ENCODE measurements at regions not wholly inside any gene's neighbourhood (a gene's known extent, or its start where the extent isn't known, plus 50 kb on each side); places are given as distances from the start of the nearest gene placed in this dataset.

DNA sequence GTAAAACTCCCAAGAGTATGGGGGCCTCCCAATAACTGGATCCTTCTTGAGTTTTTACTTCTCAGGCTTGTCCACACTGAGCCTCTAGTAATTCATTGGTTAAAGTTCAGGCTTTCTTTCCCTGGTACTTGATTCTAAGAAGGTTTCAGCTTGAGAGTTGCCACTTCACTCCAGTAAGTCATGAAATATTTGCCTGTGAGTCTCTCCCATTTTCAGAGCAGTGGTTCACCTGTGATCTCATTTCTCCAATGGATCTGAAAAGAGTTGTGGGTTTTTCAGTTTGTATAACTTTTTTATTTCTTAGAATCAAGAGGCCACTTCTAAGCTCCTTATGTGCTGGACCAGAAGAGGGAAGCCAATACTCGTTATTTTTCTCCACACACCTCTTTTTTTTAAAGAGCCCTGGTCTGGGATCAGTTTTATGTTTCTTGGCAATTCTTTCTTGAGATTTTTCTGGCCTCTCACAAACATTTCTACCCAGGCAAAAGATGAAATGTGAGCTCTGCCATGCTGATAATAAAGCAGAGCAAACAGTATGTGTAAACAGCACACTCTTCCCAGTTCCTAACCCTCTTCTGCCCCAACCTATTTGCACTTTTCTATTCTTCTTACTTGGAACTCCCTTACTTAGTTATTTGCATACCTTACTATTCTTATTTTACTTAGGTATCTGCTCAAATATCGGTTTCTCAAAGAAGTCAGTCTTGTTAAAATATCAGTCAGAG, 983.4 kb downstream of the CCSER2 start:
- Histone ChIP-seq H2AFZ (ENCODE audit: low read depth, low read length, severe bottlenecking) (no peak overlapping the region), H3K27ac (ENCODE audit: low read depth, low read length) (no peak overlapping the region), H3K9ac (ENCODE audit: low read length) (no peak overlapping the region), H3K36me3 (ENCODE audit: low read length) (no peaks in the 10 kb centered on the region), H3F3A (ENCODE audit: insufficient read depth) (no peaks in the 10 kb centered on the region), H4K20me1 (ENCODE audit: low read depth, low read length) (no peaks in the 10 kb centered on the region), H3K27me3 (ENCODE audit: low read length) (no peaks in the 10 kb centered on the region), H3K79me2 (ENCODE audit: insufficient read depth, low read length) (no peaks in the 10 kb centered on the region), H3K4me3 (ENCODE audit: insufficient read depth, low read length, poor library complexity, severe bottlenecking) (no peak overlapping the region), H3K9me3 (ENCODE audit: insufficient read depth, low read length) (no peaks in the 10 kb centered on the region), H3K4me2 (ENCODE audit: low read depth, low read length, poor library complexity, severe bottlenecking) (no peak overlapping the region), H3K9me2 (replicated peaks; ENCODE audit: insufficient read depth, low read length) (no peaks in the 10 kb centered on the region)
- no peak for TF ChIP-seq EZH2phosphoT487 (conservative IDR thresholded peaks at IDR 0.05; ENCODE audit: low read length)
- TF ChIP-seq, protein P1, sequence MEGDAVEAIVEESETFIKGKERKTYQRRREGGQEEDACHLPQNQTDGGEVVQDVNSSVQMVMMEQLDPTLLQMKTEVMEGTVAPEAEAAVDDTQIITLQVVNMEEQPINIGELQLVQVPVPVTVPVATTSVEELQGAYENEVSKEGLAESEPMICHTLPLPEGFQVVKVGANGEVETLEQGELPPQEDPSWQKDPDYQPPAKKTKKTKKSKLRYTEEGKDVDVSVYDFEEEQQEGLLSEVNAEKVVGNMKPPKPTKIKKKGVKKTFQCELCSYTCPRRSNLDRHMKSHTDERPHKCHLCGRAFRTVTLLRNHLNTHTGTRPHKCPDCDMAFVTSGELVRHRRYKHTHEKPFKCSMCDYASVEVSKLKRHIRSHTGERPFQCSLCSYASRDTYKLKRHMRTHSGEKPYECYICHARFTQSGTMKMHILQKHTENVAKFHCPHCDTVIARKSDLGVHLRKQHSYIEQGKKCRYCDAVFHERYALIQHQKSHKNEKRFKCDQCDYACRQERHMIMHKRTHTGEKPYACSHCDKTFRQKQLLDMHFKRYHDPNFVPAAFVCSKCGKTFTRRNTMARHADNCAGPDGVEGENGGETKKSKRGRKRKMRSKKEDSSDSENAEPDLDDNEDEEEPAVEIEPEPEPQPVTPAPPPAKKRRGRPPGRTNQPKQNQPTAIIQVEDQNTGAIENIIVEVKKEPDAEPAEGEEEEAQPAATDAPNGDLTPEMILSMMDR (IDR thresholded peaks at IDR 0.05; ENCODE audit: insufficient read depth, low read length, poor library complexity, severe bottlenecking), result no peak

DNA sequence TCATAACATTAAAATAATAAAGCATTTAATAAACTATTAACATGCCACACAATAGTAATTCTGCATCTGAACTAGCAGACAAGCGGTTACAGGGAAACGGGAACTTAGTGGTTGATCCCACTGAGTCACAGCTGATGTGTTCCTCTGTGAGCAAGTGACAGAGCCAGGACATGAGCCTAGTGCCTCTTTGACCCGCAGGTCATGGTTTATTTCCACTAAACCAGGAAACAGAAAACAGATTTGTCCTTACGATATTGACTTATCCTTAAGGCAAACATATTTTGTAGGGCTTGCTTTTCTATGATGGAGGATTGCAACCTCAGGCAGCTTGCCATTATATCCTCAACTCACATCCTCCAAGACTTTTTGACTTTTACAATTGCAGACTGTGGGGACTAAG, 987.3 kb downstream of the CCSER2 start:
- no peak overlapping the region for H2AFZ ChIP-seq (ENCODE audit: low read depth, low read length, severe bottlenecking)
- H4K20me1 ChIP-seq (ENCODE audit: low read depth, low read length), result no peaks in the 10 kb centered on the region
- H3K27me3 ChIP-seq (ENCODE audit: low read length), result no peaks in the 10 kb centered on the region
- TF ChIP-seq, protein P1 (IDR thresholded peaks at IDR 0.05; ENCODE audit: insufficient read depth, low read length, poor library complexity, severe bottlenecking), result no peak
- TF ChIP-seq EZH2phosphoT487 (conservative IDR thresholded peaks at IDR 0.05; ENCODE audit: low read length), result no peak
- no peaks in the 10 kb centered on the region for H3K9me2 ChIP-seq (replicated peaks; ENCODE audit: insufficient read depth, low read length)
- H3K79me2 ChIP-seq (ENCODE audit: insufficient read depth, low read length), result no peaks in the 10 kb centered on the region
- H3K27ac ChIP-seq (ENCODE audit: low read depth, low read length), result no peak overlapping the region
- no peaks in the 10 kb centered on the region for H3K9me3 ChIP-seq (ENCODE audit: insufficient read depth, low read length)
- no peak overlapping the region for H3K4me2 ChIP-seq (ENCODE audit: low read depth, low read length, poor library complexity, severe bottlenecking)
- no peak overlapping the region for H3K9ac ChIP-seq (ENCODE audit: low read length)
- no peak overlapping the region for H3K4me3 ChIP-seq (ENCODE audit: insufficient read depth, low read length, poor library complexity, severe bottlenecking)
- H3K36me3 ChIP-seq (ENCODE audit: low read length), result no peaks in the 10 kb centered on the region
- H3F3A ChIP-seq (ENCODE audit: insufficient read depth), result no peaks in the 10 kb centered on the region

DNA sequence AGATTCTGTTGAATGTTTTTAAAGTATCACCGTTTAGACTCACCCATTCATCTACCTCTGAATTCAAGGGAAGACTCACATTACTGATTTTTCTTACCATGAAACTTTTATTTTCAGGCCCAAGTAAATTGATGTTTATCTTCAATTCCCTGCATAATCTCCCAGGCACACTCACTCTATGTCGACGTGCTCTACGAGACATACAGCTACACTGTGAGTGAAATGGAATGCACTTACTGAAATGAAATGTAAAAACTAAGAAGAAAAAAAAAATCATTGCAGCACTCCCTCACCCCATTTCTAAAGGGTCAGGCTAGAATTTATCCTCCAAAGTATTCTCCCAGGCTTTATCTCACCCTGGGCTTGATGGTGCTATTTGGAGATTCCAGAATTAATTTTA, 987.9 kb downstream of the CCSER2 start:
- no peaks in the 10 kb centered on the region for H3K27me3 ChIP-seq (ENCODE audit: low read length)
- no peaks in the 10 kb centered on the region for H4K20me1 ChIP-seq (ENCODE audit: low read depth, low read length)
- H3K9me3 ChIP-seq (ENCODE audit: insufficient read depth, low read length), result no peaks in the 10 kb centered on the region
- no peak overlapping the region for H3K4me3 ChIP-seq (ENCODE audit: insufficient read depth, low read length, poor library complexity, severe bottlenecking)
- H3K9me2 ChIP-seq (replicated peaks; ENCODE audit: insufficient read depth, low read length), result no peaks in the 10 kb centered on the region
- H3K9ac ChIP-seq (ENCODE audit: low read length), result no peak overlapping the region
- H3K36me3 ChIP-seq (ENCODE audit: low read length), result no peaks in the 10 kb centered on the region
- no peak overlapping the region for H2AFZ ChIP-seq (ENCODE audit: low read depth, low read length, severe bottlenecking)
- no peak overlapping the region for H3K4me2 ChIP-seq (ENCODE audit: low read depth, low read length, poor library complexity, severe bottlenecking)
- no peaks in the 10 kb centered on the region for H3K79me2 ChIP-seq (ENCODE audit: insufficient read depth, low read length)
- H3F3A ChIP-seq (ENCODE audit: insufficient read depth), result no peaks in the 10 kb centered on the region
- TF ChIP-seq, protein P1 (IDR thresholded peaks at IDR 0.05; ENCODE audit: insufficient read depth, low read length, poor library complexity, severe bottlenecking), result no peak
- TF ChIP-seq EZH2phosphoT487 (conservative IDR thresholded peaks at IDR 0.05; ENCODE audit: low read length), result no peak
- H3K27ac ChIP-seq (ENCODE audit: low read depth, low read length), result no peak overlapping the region
